Smooth muscle cell (in vitro differentiated cells): ENCODE measurements at regions not wholly inside any gene's neighbourhood (a gene's known extent, or its start where the extent isn't known, plus 50 kb on each side); places are given as distances from the start of the nearest gene placed in this dataset.
"Not testable (repeated sequence)": the region's sequence is repeated elsewhere in the genome, so short reads cannot be mapped to it uniquely, and the experiment has no call there.

Source experiments
- DNase-seq: peaks from one replicate; lab custom pipeline; 2025; ENCODE audit not compliant: unreplicated experiment; lab: John Stamatoyannopoulos, UW
- H2AFZ ChIP-seq: fragments of 200-600 bp; sonication (generic); 2 replicates; pipeline ENCODE4 v1.6.0; 2016; ENCODE audit warnings: antibody characterized with exemption, low read depth, mild to moderate bottlenecking
- H3F3A ChIP-seq: fragments of 200-600 bp; sonication (generic); 2 replicates; pipeline ENCODE4 v1.6.0; 2017; ENCODE audit warnings: antibody characterized with exemption, low read depth
- H3K27ac ChIP-seq: fragments of 200-600 bp; sonication (generic); 2 replicates; pipeline ENCODE4 v1.5.1; 2016; ENCODE audit warnings: low read depth, mild to moderate bottlenecking
- H3K27me3 ChIP-seq: fragments of 200-600 bp; sonication (generic); 2 replicates; pipeline ENCODE4 v1.6.1; 2016; ENCODE audit warnings: low read depth, mild to moderate bottlenecking
- H3K36me3 ChIP-seq: fragments of 200-600 bp; sonication (generic); 2 replicates; pipeline ENCODE4 v1.5.1; 2016; ENCODE audit warnings: low read depth
- H3K4me1 ChIP-seq: fragments of 200-600 bp; sonication (generic); 2 replicates; pipeline ENCODE4 v1.5.1; 2016; ENCODE audit warnings: low read depth
- H3K4me2 ChIP-seq: fragments of 200-600 bp; sonication (generic); 2 replicates; pipeline ENCODE4 v1.6.0; 2016; ENCODE audit warnings: mild to moderate bottlenecking
- H3K4me3 ChIP-seq: fragments of 200-600 bp; sonication (generic); 2 replicates; pipeline ENCODE4 v1.5.1; 2016; ENCODE audit warnings: mild to moderate bottlenecking
- H3K79me2 ChIP-seq: fragments of 200-600 bp; sonication (generic); 2 replicates; pipeline ENCODE4 v1.6.0; 2016; ENCODE audit warnings: low read depth, mild to moderate bottlenecking
- H3K9ac ChIP-seq: fragments of 200-600 bp; sonication (generic); 2 replicates; pipeline ENCODE4 v1.6.0; 2016; ENCODE audit warnings: low read depth
- H3K9me3 ChIP-seq: fragments of 200-600 bp; sonication (generic); replicated peaks from 2 replicates; pipeline ENCODE4 v1.5.1; 2016; ENCODE audit warnings: low read depth
- H4K20me1 ChIP-seq: fragments of 200-600 bp; sonication (generic); 2 replicates; pipeline ENCODE4 v1.6.0; 2016; ENCODE audit warnings: low read depth
- WGBS: methylation state at CpG from one replicate; pipeline ENCODE4 v1.1.7; 2016; ENCODE audit warnings: low lambda C conversion rate; 5-methylcytosine and 5-hydroxymethylcytosine counted together
- TF ChIP-seq, protein P1 (sequence below): fragments of 200-600 bp; sonication (generic); IDR thresholded peaks from 2 replicates; pipeline ENCODE4 v1.5.1; 2017; ENCODE audit warnings: borderline replicate concordance, mild to moderate bottlenecking, antibody characterized with exemption; ENCODE audit not compliant: insufficient read depth, poor library complexity, severe bottlenecking

DNA sequence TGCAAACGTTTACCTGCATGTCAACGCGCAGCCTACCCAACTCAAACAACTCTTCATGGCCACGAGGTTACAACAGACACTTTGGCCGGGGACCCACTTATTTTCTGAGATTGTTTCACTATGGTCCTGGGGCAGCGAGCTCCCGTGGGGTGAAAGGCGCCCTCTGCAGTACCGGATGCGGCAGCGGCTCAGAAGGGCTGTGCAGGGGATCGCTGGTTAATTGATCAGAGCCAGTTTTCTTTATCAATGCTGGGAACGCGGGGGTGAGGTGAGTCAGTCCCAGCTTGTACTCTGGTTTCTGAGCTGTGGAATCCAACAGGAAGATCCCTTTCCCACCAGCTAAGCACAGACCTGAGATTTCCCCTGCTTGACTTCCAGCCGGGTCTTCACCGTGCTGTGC is 366.5 kb upstream of the KLF6 start:
- Histone ChIP-seq H3K9ac (no peak overlapping the region), H3K27ac (peak overlapping the region; percentile 10), H3K79me2 (no peaks in the 10 kb centered on the region), H3K27me3 (no peaks in the 10 kb centered on the region), H3K4me1 (no peaks in the 10 kb centered on the region), H2AFZ (peak overlapping the region; percentile 55), H3K9me3 (no peaks in the 10 kb centered on the region), H4K20me1 (no peaks in the 10 kb centered on the region), H3K36me3 (no peaks in the 10 kb centered on the region), H3K4me2 (peak overlapping the region; percentile 28), H3F3A (no peaks in the 10 kb centered on the region), H3K4me3 (no peak overlapping the region)
- TF ChIP-seq, protein P1, sequence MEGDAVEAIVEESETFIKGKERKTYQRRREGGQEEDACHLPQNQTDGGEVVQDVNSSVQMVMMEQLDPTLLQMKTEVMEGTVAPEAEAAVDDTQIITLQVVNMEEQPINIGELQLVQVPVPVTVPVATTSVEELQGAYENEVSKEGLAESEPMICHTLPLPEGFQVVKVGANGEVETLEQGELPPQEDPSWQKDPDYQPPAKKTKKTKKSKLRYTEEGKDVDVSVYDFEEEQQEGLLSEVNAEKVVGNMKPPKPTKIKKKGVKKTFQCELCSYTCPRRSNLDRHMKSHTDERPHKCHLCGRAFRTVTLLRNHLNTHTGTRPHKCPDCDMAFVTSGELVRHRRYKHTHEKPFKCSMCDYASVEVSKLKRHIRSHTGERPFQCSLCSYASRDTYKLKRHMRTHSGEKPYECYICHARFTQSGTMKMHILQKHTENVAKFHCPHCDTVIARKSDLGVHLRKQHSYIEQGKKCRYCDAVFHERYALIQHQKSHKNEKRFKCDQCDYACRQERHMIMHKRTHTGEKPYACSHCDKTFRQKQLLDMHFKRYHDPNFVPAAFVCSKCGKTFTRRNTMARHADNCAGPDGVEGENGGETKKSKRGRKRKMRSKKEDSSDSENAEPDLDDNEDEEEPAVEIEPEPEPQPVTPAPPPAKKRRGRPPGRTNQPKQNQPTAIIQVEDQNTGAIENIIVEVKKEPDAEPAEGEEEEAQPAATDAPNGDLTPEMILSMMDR = peak; percentile 21
- 47% methylated on average over 16 of the region's 16 CpGs for WGBS
- DNase-seq = no peak

DNA sequence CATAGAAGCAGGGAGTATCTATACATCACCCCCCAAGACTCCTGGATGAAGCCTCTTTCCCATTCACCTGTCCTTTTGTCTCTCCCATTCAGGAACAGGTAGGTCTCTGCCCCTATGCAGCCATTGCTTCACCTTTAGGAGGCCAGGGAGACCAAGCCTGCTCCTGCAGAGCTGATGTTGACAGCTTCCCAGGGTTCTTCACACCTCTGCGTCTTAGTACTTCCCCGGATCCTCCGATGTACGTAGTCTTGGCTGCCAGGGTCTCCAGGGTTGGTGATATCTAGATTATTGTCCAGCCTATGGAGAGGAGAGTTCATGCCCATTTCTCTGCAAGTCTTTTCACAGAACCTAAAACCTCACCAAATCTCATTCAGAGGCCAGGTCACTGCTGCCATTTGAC is 365.7 kb upstream of the KLF6 start:
- H3K79me2 ChIP-seq = no peaks in the 10 kb centered on the region
- TF ChIP-seq, protein P1 = no peak
- 99% methylated on average over 4 of the region's 4 CpGs for WGBS
- H3K27me3 ChIP-seq = no peaks in the 10 kb centered on the region
- H3K9ac ChIP-seq = no peak overlapping the region
- H3K27ac ChIP-seq = no peak overlapping the region
- no peaks in the 10 kb centered on the region for H3F3A ChIP-seq
- H4K20me1 ChIP-seq = no peaks in the 10 kb centered on the region
- H3K4me2 ChIP-seq = no peak overlapping the region
- no peaks in the 10 kb centered on the region for H3K4me1 ChIP-seq
- no peaks in the 10 kb centered on the region for H3K36me3 ChIP-seq
- no peak for DNase-seq
- H3K9me3 ChIP-seq = no peaks in the 10 kb centered on the region
- no peak overlapping the region for H2AFZ ChIP-seq
- no peak overlapping the region for H3K4me3 ChIP-seq

DNA sequence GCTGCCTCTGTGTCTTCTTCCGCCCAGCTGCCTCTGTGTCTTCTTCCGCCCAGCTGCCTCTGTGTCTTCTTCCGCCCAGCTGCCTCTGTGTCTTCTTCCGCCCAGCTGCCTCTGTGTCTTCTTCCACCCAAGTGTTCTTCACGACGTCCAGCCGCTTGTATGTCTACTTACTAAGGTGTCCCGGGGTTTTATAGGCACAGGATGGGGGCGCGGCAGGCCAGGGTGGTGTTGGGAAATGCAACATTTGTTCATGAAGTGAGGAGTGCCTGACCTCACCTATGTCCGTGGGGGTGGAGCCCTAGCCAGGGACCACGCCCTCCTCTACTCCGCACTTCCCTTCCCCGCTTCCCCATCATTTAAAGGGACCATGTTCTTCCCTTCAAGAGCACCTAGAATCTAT is 364.5 kb upstream of the KLF6 start:
- not testable (repeated sequence) for H3K36me3 ChIP-seq, H3K79me2 ChIP-seq, H3K27me3 ChIP-seq, H3K9ac ChIP-seq, H3K27ac ChIP-seq, DNase-seq, H4K20me1 ChIP-seq, H3K4me3 ChIP-seq, H2AFZ ChIP-seq, H3K4me1 ChIP-seq, H3K9me3 ChIP-seq, H3K4me2 ChIP-seq, H3F3A ChIP-seq
- 96% methylated on average over 14 of the region's 14 CpGs for WGBS

DNA sequence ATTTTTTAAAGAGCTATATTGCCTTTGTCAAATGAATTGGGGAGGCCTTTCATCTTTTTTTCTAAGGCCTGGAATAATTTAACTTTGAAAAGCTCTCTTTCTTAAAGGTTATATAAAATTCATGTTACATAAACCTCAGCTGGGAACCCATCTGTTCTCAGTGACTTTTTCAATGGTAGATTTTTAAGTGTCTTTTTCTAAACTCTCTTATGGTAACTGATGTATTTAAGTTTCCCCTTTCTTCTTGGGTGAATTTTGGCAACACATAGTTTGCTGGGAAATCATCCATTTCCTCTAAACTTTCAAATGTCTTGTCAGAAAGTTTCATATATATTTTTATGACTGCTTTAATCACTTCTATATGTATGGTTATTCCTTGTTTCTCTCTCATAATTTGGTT is 362.2 kb upstream of the KLF6 start:
- no peaks in the 10 kb centered on the region for H3F3A ChIP-seq
- H3K9me3 ChIP-seq = no peaks in the 10 kb centered on the region
- no peak overlapping the region for H3K27ac ChIP-seq
- TF ChIP-seq, protein P1 = no peak
- H3K4me1 ChIP-seq = no peaks in the 10 kb centered on the region
- no peak overlapping the region for H2AFZ ChIP-seq
- no peak overlapping the region for H3K4me2 ChIP-seq
- H3K4me3 ChIP-seq = no peak overlapping the region
- H3K36me3 ChIP-seq = no peaks in the 10 kb centered on the region
- H3K9ac ChIP-seq = no peak overlapping the region
- no peaks in the 10 kb centered on the region for H3K79me2 ChIP-seq
- DNase-seq = no peak
- H3K27me3 ChIP-seq = no peaks in the 10 kb centered on the region
- no peaks in the 10 kb centered on the region for H4K20me1 ChIP-seq
